ENCODE measurements at regions not wholly inside any gene's neighbourhood (a gene's known extent, or its start where the extent isn't known, plus 50 kb on each side); places are given as distances from the start of the nearest gene placed in this dataset.

DNA sequence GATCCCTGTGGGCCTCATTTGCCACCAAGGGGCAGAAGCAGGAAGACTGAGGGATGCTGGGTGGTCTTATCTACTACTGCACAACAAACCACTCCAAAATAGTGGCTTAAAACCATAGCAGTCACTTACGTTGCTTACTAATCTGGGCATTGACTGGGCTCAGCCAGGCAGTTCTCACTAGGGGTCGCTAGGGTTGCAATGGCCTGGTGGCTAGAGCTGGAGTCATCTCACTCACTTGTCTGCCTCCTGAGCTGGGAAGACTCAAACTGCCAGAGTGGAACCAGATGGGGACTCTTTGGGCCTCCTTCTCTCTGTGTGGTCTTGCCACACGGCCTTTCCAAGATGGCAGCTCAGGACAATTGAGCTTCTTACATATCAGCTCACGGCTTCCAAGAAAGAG is 216.3 kb upstream of the BCOR start:
- no peak for DNase-seq (ENCODE audit: low spot score)

DNA sequence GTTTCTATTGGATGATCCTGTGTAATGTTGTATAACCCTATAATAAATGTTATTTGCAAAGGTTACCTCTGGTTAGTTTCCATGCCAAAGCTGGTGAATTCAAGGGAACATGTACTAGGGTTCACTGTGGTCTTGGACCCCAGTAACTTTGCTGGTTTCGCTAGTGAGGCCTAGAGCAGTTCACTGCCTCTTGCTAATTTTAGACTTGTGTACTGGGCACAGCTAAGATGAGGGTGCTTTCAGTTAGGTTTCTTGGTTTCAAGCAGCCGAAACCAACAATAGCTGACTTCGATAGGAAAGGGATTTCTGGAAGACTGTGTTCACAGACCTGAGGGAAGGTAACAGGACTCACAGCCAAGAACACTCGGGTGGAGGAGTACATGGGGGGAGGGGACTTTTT is 215.5 kb upstream of the BCOR start:
- no peak for DNase-seq (ENCODE audit: low spot score)

GRCh38 chrX:40310447-40310846 is 212.7 kb upstream of the BCOR start:
- no peak for DNase-seq (ENCODE audit: low spot score)

- no peak for DNase-seq (ENCODE audit: low spot score)
These were observed 212.3 kb upstream of the BCOR start for GRCh38 chrX:40310016-40310415.

GRCh38 chrX:40307871-40308270 is 210.1 kb upstream of the BCOR start:
- no peak for DNase-seq (ENCODE audit: low spot score)

GRCh38 chrX:40304115-40304514 is 206.4 kb upstream of the BCOR start:
- no peak for DNase-seq (ENCODE audit: low spot score)

DNA sequence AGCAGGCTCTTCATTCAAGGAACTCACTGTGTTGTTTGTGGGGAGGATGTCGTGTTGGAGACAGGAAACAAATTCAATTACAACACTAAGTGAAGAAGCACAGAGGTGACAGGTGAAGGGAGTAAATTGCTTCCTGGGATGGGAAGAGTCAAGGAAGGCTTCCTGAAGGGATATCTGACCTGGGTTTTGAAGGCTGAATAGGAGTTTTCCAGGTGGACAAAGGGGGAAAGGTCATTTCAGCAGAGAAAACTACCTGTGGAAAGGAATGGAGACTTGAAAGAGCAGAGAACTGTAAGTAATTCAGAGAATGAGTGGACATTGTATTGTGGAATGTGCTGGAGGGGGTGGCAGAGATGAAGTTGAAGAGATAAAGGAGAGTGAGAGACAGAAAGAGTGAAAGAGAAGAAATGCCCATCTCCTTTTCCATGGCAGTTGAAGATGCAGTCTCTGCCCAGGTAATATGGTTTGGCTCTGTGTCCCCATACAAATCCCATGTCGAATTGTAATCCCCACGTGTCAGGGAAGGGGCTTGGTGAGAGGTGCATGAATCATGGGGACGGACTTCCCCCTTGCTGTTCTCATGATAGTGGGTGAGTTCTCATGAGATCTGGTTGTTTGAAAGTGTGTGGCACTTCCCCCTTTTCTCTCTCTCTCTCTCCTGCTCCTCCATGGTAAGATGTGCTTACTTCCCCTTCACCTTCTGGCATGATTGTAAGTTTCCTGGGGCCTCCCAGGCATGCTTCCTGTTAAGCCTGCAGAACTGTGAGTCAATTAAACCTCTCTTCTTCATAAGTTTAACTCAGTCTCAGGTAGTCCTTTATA is 205.7 kb upstream of the BCOR start:
- DNase-seq (ENCODE audit: low spot score): no peak

DNA sequence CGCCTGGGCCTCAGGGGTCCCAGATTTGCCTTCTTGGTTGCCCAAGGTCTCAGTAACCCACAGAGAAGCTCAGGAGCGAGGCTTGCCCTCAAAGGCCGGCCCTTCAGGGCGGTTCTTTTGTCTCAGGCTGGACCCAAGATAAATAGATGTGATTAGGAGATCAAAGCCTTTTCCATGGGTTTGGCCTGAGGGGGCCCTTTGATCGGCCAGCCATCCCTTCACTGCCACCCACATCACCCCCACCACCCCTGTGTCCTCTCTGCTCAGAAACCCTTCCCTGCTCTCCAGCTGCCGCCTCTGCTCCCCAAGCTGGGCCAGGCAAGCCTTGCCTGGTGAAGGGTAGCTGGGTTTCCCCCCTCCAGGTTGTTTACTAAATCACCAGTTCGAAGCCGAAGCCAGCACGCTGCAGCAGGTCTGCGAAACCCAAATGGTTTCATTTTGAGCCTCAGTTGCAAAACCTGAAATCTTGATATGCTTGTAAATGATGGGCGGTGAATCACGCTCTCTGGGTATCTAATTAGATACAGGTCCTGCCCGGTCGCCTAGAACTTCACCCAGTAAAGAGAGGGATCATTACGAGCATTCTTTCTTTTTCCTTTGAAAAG is 202.6 kb upstream of the BCOR start:
- no peak for DNase-seq (ENCODE audit: low spot score)

GRCh38 chrX:40299641-40300046 is 201.9 kb upstream of the BCOR start:
- no peak for DNase-seq (ENCODE audit: low spot score)

- DNase-seq (ENCODE audit: low spot score): no peak
These were observed 201.1 kb upstream of the BCOR start for GRCh38 chrX:40298572-40299479.

DNA sequence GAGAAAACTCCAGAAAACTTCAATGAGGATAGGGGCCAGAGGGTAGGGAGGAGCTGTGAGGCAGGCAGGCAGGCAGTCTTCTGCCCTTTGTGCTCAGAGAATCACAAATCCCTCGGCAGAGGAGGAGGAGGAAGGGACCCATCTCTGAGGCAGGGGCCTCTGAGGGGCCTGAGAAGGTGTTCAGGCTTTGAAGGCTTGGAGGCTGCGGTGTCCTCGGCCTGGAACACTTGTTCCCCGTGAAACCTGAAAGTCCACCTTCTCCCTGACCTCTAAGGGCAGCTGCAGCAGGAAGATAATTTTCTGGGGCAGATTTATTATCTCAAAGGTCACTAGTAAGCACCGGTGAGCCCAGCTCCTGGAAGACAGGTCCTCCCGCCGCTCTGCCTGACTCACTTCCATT is 200.3 kb upstream of the BCOR start:
- DNase-seq (ENCODE audit: low spot score): no peak

DNA sequence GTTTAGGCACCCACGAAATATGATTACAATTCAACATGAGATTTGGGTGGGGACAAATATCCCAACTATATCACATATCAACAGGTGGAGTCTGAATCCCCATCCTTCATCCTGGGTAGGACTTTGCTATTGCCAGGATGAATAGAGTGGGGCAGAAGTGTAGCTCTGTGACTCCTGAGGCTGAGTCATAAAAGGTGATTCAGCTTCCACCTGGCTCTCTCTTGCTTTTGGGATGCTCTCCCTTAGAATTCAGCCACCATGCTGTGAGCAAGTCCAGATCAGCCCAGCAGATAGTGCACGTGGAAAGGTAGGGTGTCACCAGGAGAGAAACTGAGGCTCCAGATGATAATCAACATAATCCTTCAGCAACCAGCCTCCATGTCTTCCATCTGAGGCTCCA is 193.8 kb upstream of the BCOR start:
- DNase-seq (ENCODE audit: low spot score): peak; percentile 13

GRCh38 chrX:40290517-40290916 is 192.8 kb upstream of the BCOR start:
- no peak for DNase-seq (ENCODE audit: low spot score)

- no peak for DNase-seq (ENCODE audit: low spot score)
These were observed 188.1 kb upstream of the BCOR start for GRCh38 chrX:40285876-40286275.

GRCh38 chrX:40284852-40285251 is 187.1 kb upstream of the BCOR start:
- no peak for DNase-seq (ENCODE audit: low spot score)

DNA sequence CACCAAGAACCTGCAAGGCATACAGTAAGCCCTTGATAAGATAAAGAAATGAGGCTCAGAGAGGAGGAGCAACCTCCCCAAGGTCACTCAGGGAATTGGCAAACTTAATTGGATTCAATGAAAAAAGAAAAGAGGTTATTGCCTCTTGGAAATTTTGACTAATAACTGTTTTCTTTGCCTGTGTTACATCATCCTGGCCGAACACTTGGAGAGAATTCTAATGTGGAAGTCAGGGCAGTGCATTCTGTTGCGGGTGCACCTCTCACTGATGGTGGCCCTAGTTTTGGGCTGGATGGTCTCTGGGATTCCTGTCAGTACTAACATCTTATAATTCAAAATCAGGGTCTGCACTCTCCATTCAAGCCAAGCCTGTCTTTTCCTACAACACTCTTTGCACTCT is 186.2 kb upstream of the BCOR start:
- no peak for DNase-seq (ENCODE audit: low spot score)

DNA sequence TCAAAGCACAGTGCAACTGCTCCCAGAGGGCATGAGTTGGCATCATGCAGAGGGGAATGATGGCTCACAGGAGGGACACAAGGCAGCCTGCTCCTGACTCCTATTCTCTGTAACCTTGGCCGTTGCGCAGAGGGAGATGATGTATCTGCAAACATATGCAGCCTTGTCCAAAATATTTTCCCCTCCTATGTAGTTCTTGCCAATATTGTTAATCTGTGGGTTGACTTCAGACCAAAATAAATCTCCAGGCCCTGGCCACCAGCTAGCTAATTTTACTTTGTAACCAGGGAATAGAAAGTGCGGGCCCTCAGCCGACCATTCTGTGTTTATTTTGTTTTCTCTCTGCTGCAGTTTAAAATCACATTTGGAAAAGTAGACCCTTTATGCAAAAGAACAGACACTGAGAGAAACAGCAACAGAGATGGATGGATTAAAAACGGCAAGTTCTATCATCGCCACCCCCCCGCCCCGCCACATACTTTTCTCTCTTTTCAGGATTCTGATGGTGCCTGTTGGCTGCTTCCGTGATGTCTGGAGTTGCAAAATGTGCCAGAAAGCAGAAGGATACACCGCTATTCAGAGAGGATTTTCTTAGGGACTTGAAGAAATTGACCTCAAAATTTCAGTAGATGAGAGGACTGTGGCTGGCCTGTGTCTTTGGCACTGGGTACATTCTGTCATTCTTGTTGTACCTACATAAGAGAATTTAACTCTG is 185.3 kb upstream of the BCOR start:
- DNase-seq (ENCODE audit: low spot score): no peak

- DNase-seq (ENCODE audit: low spot score): no peak
These were observed 184.6 kb upstream of the BCOR start for GRCh38 chrX:40282348-40282747.

- DNase-seq (ENCODE audit: low spot score): no peak
These were observed 183.7 kb upstream of the BCOR start for GRCh38 chrX:40281336-40282005.

DNA sequence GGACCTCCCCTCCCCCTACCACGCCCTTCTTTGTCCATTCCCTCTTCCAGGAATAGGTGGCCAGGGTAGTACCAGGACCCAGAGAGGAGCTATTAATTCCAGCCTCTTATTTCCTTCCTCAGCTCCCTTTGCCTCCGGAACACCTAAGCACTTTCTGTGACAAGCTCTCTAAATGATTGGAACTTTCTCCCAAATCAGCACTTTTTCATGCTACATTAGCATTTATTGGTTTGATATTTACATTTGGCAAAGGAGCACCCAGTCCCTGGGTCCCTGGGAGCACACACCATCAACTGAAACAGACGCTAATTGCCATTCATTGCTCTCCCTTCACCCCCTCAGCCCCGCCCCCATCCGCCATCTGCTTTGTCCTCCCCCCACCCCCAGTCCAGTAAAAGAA is 182.0 kb upstream of the BCOR start:
- DNase-seq (ENCODE audit: low spot score): no peak

DNA sequence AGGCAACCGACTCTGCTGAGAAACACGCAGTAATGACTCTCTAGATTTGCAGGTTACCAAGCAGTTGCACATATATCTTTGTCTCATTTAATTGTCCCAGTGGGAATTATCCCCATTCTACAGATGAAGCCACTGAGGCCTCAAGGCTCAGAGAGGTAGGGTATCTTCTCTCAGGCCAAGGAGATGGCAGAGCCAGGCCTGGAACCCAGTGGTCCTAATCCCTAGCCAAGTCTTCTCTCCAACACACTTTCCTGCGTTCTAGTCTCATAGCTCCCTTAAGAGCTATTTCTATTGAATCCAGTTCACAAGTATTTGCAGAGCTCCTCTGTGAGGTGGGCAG is 181.3 kb upstream of the BCOR start:
- DNase-seq (ENCODE audit: low spot score): no peak

Data from RKO (cell line).